ENCODE measurements at regions not wholly inside any gene's neighbourhood (a gene's known extent, or its start where the extent isn't known, plus 50 kb on each side); places are given as distances from the start of the nearest gene placed in this dataset.

DNA sequence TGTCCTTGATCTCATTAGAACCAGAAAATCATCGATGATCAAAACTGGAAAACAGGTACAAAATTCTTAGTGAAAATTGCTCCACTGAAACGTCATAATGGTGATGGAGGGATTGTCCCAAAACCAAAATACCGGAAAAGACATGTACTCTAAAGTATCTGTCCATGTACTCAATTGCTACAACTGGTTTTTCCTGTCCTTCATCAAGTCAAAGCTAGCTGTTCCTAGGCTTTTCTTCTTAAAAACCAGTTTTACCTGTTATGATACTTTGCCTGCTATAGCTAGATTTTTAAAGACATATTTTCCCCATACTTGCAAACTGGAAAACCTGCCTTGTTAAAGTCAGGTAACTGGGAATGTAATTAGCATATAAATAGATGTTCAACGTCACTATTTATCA is 50.5 kb upstream of the LRRC1 start:
- peak; percentile 40 for DNase-seq (ENCODE audit: low read depth)

DNA sequence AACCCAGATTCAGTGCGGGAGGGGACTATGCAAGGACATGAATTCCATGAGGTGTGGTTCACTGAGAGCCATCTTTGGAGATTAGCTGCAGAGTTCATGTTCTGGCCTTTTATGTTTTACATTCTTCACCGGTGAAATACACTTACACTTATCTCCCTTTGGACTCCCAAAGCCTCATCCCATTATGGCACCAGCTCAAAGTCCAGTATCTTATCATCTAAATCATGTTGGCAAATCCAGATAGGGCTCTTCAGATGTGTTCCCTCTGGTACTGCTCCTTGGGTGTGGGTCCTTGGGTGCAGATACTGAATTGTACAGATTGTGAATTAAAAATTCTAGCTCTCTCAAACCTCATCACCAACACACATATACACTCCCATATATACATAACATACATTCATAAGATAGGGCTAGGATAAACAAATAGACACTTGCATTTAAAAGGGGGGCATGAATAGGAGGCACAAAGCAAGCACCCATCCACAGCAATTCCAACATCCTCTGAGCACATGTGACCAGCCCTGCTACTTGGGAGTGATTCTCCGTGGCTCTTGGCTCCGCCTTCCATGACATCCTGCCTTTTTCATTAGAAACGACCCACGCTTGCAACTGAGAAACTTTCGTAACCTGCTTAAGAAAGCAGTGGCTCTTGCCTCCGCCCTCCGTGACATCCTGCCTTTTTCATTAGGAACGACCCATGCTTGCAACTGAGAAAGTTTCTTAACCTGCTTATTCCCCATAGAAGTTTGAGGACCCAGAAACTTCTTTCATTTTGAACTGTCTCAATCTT is 53.6 kb upstream of the LRRC1 start:
- DNase-seq (ENCODE audit: low read depth), result no peak

DNA sequence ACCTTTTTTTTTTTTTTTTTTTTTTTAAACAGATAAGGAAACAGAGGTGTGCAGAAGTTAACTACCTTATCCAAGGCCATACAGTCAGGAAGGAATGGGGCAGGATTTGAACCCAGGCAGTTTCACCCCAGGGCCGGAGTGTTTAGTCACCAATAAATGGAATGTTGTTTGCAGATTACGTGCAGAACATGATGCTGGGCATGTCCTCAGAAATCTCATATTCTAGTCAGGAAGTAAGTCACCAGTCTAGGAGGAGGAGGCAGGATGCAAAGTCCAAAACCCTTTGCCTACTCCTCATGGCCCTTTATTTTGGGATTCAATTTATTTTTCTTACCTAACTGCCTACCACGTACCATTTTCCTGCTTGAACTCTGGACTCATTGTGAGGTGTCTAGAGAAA is 57.1 kb upstream of the LRRC1 start:
- no peak for DNase-seq (ENCODE audit: low read depth)

DNA sequence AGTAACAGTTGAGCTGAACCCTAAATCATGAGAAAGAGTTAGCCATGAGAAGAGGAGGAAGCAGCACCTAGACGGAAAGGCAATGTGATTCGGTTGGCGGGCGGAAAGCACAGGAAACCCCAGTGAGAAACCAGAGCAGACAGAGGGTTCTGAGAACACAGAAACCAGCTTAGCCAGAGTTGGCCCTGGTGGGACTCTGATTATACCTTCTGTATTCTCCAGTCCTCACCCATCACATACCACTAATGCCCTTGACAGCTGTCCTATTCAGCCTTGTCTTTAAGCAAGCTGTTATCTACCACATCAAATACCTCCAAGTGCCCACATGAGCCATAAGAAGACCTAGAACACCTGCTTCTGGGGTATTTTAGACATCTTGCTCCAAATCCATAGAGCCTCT is 58.9 kb upstream of the LRRC1 start:
- DNase-seq (ENCODE audit: low read depth), result no peak

DNA sequence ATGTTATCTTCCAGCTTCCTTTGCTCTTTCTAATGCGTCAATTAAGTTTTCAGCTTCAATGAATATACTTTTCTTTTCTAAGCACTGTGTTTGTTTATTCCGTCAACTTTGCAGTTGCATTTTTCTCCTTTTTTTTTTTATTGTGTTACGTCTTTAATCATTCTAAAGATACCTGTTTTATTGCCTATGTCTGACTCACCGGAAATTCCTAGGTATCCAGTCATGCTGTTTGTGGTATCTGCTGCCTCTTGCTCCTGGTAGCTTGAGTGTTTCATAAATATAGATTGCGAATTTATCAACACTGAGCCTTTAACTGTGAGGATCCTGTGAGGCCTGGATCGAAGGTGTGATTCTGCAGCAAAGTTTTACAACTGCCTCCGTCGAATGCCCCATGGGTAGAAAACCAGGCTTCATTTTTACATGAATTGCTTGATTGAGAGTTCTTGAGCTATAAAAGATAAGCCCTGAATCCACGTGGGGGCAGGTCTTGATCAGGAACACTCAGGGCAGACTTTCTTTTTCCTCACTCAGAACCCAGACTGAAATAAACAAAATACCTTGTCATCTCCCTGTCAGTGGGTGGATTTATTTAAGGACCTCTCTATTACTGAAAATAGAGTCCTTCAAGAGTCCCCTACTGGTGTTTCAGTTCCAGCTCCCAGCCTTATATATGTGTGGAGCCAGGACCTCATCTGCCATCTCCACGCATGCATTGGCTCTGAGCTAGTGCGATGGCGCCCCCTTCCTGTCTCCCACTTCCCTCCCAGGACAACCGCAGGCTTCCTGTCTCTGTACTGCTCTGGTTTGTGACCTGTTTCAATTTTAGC is 60.1 kb upstream of the LRRC1 start:
- peak; percentile 96 for DNase-seq (ENCODE audit: low read depth)

DNA sequence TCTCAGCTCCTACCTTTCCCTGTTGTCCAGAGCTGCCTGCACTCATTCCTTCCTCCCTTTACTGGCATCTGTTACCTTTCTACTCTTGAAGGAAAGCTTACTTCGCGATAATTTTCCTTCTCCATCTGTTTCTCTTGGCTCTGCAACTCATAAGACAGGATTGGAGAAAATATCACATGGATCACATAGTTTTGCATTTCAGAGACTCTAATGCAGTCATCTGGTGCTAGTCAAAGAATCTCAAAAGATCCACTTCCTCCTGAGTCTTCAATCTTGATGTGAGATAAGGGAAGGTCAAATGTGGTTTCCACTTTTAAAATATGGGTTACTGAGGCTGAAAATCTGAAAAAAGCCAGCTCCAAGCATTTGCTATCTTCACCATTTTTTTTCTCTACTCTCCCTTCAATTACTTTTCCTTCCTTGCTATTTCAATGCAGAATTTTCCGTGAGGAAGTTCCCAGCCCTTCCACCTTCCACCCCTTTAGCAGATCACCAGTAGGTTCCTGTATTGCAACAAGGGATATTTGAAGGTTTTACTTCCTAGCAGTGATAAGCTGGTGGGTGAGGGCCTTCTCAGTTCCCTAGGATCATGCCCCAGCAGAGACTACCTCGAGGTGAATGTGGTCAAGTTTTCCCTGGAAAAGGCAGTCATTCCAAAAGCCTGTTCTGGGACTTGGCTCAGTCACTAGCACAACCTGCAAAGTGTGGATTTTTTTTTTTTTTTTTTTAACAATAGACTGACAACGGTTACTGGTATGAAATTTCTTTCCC is 62.8 kb upstream of the LRRC1 start:
- no peak for DNase-seq (ENCODE audit: low read depth)

DNA sequence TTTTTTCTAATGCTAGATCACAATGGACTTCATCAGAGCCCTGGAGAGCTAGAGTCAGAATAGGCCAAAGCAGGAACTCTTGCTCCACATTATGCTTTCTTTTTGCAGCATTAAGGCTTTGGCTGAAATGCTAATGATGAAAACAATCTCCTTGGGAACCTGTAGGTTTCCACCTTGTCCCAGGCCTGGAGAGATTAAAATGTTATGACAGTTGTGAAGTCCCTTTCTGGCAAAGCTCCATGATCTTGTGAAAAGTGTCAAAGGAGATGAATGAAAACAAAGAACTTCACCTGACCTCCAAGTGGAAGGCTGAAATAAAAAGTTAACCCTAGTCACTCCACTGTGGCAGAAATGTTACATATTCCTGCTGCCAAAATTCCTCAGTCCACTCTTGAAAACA is 64.0 kb upstream of the LRRC1 start:
- peak; percentile 35 for DNase-seq (ENCODE audit: low read depth)

DNA sequence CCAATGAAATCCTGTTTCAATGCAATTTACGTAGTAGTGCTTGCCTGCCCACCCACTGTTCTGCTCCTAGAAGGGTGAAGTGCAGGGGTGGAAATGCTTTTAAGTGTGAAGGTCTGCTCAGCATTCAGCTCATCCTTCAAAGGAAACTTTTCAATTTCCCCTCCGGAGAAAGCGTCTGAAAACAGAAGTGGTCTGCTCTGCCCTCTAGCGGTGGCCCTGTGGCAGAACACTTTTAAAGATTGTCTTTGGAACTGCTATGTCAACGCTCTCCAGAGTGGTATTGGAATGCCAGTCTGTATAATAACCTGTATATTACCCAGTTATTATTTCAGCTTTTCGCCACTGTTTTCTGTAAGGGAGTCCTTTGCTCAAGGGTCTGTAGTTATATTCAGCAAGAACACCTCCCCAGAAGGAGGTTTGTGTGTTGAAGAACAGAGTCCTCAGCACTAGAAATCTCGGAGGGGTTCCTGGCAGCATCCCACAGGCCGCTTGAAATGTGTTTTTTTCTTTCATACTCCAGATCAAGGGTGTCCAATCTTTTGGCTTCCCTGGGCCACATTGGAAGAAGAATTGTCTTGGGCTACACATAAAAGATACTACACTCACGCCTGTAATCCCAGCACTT is 63.1 kb upstream of the KLHL31 start:
- peak; percentile 34 for DNase-seq (ENCODE audit: low read depth)

DNA sequence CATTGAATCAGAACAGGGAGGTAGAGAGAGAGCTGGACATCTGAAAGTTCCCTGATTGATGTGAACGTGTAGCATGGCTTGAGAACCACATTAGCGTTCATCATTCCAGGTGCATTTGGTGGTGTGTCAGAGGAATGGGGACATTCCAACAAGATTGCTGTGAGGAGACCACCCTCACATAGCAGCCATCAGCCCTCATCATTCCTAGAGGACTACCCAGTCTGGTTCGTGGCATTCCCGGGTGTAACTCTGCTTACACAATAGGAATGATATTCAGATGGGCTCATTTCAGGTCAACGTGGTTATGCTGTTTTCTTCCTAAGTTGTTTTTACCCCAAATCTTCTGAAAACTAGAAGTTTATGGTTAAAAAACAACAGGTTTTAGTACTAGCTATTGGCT is 62.2 kb upstream of the KLHL31 start:
- peak; percentile 60 for DNase-seq (ENCODE audit: low read depth)

DNA sequence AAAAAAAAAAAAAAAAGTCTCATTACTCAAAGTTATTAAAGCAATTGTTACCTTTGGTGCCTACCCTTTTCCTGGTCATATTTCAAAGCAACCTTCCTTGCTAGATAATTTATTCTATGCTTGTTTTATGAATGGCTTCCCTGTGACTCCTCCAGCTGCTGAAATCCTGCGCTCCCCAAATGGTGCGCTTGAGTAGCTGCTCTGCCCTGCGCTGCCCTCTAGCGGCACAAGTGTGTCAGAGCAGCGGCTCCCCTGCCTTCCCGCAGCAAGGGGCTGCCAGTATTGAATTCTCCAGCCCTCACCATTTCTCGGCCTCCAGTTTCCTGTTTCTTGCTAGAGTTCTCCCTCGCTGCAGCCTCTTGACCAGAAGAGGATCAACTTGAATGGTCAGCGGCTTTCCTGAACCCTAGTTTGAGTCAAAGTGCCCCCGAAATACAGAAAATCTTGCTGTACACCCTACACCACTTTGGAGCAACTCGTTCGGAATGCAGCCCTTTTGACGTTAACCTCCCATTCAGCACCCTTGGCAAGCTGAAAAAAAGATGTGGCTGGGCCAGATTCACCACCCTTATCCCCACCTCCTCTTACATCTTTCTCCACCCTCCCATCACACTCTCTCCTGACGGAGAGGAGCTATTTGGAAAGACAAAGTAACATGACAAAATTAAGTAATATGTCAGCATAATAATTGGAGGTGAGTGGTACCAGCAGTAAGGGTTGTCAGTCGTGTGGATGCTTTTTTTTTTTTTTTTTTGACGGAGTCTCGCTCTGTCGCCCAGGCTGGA is 60.4 kb upstream of the KLHL31 start:
- DNase-seq (ENCODE audit: low read depth), result peak; percentile 42

DNA sequence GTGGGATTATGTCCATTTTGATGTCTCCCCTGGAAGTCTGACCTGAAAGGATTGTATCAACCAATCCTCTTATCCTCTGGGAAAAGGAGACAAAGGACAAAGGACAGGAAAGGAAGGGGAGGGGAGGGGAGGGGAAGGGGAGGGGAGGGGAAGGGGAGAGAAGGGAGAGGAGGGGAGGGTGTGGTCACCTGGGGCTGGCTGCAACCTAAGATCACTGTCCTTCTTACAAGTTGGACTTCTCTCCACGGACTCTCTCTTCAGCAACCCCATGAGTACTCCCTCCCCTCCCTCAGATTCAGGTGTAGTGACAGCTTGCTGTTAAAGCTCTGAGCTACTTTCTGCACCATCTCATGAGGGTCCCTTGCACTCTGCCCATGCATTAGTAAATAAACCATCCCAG is 58.9 kb upstream of the KLHL31 start:
- DNase-seq (ENCODE audit: low read depth), result no peak

DNA sequence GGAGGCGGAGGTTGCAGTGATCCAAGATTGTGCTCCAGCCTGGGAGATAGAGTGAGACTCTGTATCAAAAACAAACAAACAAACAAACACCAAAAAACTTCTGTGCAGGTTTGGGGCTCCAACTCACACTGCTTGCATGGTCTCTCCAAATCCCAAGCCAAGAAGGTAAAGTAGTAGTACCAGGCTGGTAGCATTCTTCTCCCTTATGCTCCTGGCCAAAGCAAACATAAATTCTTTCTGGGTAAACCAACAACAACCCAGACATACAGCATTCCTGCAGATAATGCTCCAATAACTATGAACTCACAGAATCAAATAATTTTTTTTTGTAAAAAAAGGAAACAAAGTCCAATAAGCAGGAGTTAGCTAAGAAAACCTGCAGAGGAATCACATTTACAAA is 57.8 kb upstream of the KLHL31 start:
- DNase-seq (ENCODE audit: low read depth), result no peak

DNA sequence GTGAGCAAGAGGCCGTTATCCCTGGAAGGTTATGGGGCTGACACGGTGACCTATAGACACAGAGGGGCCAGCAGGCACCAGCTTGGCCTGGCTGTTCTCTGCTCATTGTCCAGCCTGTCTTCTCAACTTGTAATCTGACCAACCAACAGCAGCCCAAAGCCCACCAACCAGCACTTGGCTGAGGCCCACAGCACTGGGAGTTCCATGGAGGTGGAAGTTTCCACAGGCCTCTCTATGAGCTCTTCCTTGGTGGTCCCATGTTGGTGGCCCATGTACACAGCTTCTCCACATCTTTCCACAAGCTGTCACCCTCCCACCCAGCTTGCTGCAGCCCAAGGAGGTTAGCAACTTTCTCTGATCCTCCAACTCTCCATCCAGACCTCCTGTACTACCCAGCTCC is 56.2 kb upstream of the KLHL31 start:
- no peak for DNase-seq (ENCODE audit: low read depth)

DNA sequence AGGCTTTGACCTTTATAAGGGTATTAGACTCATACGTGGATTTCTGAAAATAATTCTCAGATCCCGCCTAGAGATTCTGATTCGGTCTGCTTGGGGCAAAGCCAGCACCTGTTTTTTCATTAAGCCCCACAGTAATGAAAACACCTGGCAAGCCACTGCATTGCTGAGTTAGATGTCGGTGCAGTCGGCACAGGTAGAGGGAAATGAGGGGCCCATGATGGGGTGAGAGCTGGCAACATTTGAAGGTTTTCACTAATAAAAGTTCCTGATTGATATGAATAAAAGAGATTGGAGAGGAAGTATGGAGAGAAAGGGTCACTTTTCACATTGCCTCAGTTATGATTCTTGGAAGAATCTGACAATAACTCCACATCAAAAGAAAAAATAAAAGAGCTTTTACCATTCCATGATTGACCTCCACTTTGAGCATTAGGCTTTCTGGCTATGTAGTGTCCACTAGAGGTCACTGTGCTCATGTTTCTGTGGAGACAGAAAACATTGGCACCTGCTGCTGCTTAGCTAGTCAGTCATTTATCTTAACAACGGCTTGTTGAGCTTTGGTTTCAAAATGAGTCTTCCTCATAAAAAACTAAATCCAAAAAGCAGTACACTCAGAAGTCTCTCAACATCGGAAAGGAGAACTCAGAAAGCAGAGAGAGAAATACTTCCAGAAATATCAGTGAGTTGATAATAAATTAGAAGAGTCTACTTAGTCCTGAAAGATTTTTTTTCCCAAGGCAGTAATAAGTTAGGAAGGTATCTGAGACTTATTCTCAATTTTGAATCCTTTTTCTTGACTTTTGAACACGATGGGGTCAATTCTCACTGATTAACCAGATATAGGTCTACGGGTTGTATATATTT is 53.3 kb upstream of the KLHL31 start:
- DNase-seq (ENCODE audit: low read depth), result peak; percentile 86

DNA sequence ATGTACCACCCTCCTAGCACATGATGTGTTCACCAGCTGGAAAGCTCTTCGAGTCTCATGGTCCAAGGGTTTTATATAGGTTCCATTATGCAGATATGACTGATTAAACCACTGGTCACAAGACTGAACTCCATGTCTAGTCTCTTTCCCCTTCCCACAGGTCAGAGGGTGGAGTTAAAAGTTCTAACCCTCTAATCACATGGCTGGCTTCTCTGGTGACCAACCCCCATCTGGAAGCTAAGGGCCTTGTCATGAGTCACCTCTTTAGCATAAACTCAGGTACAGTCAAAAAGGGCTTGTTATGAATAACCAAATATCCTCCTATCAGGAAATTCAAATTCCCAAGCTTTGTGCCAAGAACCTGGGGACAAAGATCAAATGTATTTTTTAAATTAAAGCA is 52.0 kb upstream of the KLHL31 start:
- peak; percentile 36 for DNase-seq (ENCODE audit: low read depth)

DNA sequence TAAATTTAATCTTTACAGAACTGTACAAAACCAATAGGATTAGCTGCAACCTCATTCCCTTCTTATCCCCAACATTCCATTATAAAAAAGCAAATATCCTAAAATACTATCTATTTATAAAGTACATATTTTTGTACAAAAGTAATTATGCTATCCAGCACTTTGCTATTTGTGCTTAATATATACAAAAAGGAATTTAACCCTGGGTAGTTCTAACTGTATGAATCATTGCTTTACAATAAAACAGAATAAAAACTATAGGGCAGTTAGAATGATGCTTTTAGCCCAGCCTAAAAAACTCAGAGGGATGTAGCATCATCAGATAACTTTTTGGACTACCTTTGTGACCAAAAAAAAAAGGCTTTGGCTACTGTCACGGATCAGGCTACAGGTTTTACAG is 49.9 kb upstream of the KLHL31 start:
- DNase-seq (ENCODE audit: low read depth), result no peak
